ENCODE measurements at regions not wholly inside any gene's neighbourhood (a gene's known extent, or its start where the extent isn't known, plus 50 kb on each side); places are given as distances from the start of the nearest gene placed in this dataset.

GRCh38 chr10:85259908-85260307 lies 931.5 kb downstream of the CCSER2 start:
- no peak for TF ChIP-seq CTCF (IDR thresholded peaks at IDR 0.05; ENCODE audit: borderline replicate concordance)
- intact Hi-C loops (cut with micrococcal nuclease): no loop called here
- H3K27me3 ChIP-seq (ENCODE audit: low read depth): no peaks in the 10 kb centered on the region
- no peaks in the 10 kb centered on the region for H3K9me3 ChIP-seq (replicated peaks)
- H3K4me3 ChIP-seq: no peak overlapping the region
- peaks cover 6% of the 10 kb centered on the region for H3K4me1 ChIP-seq
- H3K36me3 ChIP-seq: no peaks in the 10 kb centered on the region
- DNase-seq: no peak
- H3K27ac ChIP-seq (replicated peaks): no peak overlapping the region

- Histone ChIP-seq H3K27ac (replicated peaks) (no peak overlapping the region), H3K9me3 (replicated peaks) (peaks cover 4% of the 10 kb centered on the region), H3K4me1 (peaks cover 6% of the 10 kb centered on the region), H3K27me3 (ENCODE audit: low read depth) (no peaks in the 10 kb centered on the region), H3K4me3 (no peak overlapping the region), H3K36me3 (no peaks in the 10 kb centered on the region)
- TF ChIP-seq CTCF (IDR thresholded peaks at IDR 0.05; ENCODE audit: borderline replicate concordance): no peak
- intact Hi-C loops (cut with micrococcal nuclease): no loop called here
- no peak for DNase-seq
These were observed 934.6 kb downstream of the CCSER2 start for GRCh38 chr10:85262992-85263391.

- no peak for TF ChIP-seq CTCF (IDR thresholded peaks at IDR 0.05; ENCODE audit: borderline replicate concordance)
- intact Hi-C loops (cut with micrococcal nuclease): no loop called here
- Histone ChIP-seq H3K4me1 (peaks cover 1% of the 10 kb centered on the region), H3K9me3 (replicated peaks) (peaks cover 7% of the 10 kb centered on the region), H3K27ac (replicated peaks) (no peak overlapping the region), H3K36me3 (no peaks in the 10 kb centered on the region), H3K4me3 (no peak overlapping the region), H3K27me3 (ENCODE audit: low read depth) (no peaks in the 10 kb centered on the region)
- DNase-seq: no peak
These were observed 936.7 kb downstream of the CCSER2 start for GRCh38 chr10:85265121-85265520.

GRCh38 chr10:85266808-85267207 lies 938.4 kb downstream of the CCSER2 start:
- no peak for TF ChIP-seq CTCF (IDR thresholded peaks at IDR 0.05; ENCODE audit: borderline replicate concordance)
- no peak for DNase-seq
- Histone ChIP-seq H3K4me3 (no peak overlapping the region), H3K9me3 (replicated peaks) (peaks cover 20% of the 10 kb centered on the region), H3K4me1 (no peaks in the 10 kb centered on the region), H3K27me3 (ENCODE audit: low read depth) (no peaks in the 10 kb centered on the region), H3K27ac (replicated peaks) (no peak overlapping the region), H3K36me3 (no peaks in the 10 kb centered on the region)
- intact Hi-C loops (cut with micrococcal nuclease): no loop called here

GRCh38 chr10:85280014-85280413 lies 951.6 kb downstream of the CCSER2 start:
- no peaks in the 10 kb centered on the region for H3K27me3 ChIP-seq (ENCODE audit: low read depth)
- H3K4me3 ChIP-seq: no peak overlapping the region
- DNase-seq: no peak
- H3K36me3 ChIP-seq: no peaks in the 10 kb centered on the region
- no peak for TF ChIP-seq CTCF (IDR thresholded peaks at IDR 0.05; ENCODE audit: borderline replicate concordance)
- H3K4me1 ChIP-seq: no peaks in the 10 kb centered on the region
- H3K27ac ChIP-seq (replicated peaks): no peak overlapping the region
- peaks cover 16% of the 10 kb centered on the region for H3K9me3 ChIP-seq (replicated peaks)
- intact Hi-C loops (cut with micrococcal nuclease): no loop called here

Measured in left ventricle myocardium inferior (tissue), 1 donor.